HG03103 (cell line): ENCODE measurements at regions not wholly inside any gene's neighbourhood (a gene's known extent, or its start where the extent isn't known, plus 50 kb on each side); places are given as distances from the start of the nearest gene placed in this dataset.

Experiments
- ATAC-seq: cut with Tn5 transposase; IDR thresholded peaks from one replicate; pipeline ENCODE4 v1.9.1; 2021; ENCODE audit warnings: low read depth; ENCODE audit not compliant: unreplicated experiment

- no peak for ATAC-seq
Measured at GRCh38 chr16:65521633-65522328, 399.9 kb upstream of the CDH11 start.

- no peak for ATAC-seq
Measured at GRCh38 chr16:65519402-65519801, 397.5 kb upstream of the CDH11 start.

DNA sequence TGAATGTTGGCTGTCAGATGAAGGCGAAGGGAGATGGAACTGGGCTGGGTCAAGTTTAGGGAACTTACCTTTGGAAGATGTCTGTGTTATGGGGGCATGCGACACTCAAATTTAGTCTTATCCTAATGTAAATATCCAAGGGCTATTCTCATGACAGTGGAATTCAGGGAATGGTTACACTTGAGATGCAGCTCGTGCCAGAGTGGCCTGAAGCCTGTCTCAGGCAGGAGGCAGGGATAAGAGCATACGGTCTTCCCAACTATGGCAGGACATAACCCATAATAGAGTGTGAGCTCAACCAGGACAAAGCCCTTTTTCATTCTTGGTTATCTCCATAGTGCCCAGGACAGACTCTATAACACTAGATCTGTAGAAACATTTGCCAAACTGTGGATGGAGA, 393.3 kb upstream of the CDH11 start:
- ATAC-seq: no peak

DNA sequence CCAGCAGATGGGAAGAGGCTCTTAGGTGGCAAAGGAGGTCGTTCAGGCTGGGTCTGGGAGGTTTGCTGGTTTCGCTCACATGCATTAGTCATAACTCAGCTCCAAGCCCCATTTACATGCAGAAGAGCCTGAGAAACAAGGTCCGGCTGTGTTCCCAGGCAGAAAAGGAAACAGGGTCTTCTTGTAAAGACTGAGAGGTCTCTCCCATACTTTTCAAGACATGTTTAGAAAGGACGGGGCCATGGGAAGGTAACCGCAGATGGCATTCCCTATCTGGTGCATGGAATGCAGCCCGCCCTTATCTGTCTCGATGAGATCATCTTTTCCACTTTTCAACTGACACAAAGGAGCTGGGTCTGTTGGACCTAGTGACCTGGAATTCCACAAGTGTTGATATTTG, 389.0 kb upstream of the CDH11 start:
- ATAC-seq: no peak

DNA sequence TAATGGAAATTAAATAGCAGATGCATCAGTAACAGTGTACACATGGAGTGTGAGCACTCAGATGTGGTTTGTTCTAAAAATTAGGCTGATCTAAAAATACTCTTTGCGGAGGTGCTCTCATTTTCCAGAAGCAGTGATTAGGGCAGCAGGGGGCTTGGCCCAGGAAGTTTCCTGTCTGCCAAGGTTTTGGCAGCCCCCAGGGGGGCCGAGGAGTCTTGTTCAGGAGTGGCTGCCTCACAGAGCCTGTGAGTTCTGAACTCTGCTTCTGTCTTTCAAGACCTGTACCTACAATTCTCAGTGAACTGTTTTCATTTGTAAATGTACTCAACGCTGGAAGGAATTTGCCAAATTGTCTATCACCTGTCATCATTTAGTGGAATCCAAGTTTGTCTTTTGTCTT, 388.4 kb upstream of the CDH11 start:
- no peak for ATAC-seq

DNA sequence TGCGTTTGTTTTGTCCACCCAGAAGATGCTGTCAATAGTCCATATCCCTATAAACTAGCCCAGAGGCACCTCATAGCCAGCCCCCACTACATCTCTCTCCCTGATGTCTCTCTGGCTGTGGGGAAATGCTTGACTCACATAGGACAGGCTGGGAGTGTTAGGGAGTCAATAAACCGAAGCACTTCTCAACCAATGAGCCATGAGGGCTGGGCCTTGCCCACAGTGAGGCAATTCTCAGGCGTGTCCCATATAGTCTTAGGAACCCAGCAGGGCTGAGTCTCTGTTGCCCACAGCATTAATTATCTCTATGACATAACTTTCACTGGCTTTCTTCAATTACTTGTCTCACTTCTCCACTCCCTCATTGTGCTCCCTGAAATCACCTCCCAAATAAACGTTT, 387.3 kb upstream of the CDH11 start:
- no peak for ATAC-seq

GRCh38 chr16:65500919-65501318, 379.1 kb upstream of the CDH11 start:
- no peak for ATAC-seq

- no peak for ATAC-seq
Measured at GRCh38 chr16:65500007-65500406, 378.1 kb upstream of the CDH11 start.

- ATAC-seq: no peak
Measured at GRCh38 chr16:65499566-65499965, 377.7 kb upstream of the CDH11 start.

GRCh38 chr16:65497571-65497970, 375.7 kb upstream of the CDH11 start:
- ATAC-seq: no peak

GRCh38 chr16:65495106-65495505, 373.2 kb upstream of the CDH11 start:
- no peak for ATAC-seq

DNA sequence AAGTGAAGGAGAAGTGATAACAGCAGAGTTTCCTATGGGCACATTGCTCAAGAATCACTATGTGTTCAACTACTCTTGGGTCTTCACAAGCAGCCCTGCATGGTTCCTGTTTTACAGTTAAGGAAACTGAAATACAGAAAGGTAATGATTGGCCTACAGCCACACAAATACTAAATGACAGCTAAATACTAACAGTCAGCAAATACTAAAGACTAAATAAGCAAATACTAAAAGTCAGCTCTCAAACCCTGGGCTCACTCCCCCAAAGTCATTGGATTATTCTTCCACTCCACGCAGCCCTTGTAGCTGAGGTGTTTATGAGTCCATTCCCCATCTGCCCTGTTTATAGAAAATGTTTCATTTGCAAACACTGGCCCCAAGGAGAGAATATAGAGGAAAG, 372.7 kb upstream of the CDH11 start:
- ATAC-seq: no peak

GRCh38 chr16:65494080-65494479, 372.2 kb upstream of the CDH11 start:
- ATAC-seq: no peak

GRCh38 chr16:65490286-65490685, 368.4 kb upstream of the CDH11 start:
- no peak for ATAC-seq

DNA sequence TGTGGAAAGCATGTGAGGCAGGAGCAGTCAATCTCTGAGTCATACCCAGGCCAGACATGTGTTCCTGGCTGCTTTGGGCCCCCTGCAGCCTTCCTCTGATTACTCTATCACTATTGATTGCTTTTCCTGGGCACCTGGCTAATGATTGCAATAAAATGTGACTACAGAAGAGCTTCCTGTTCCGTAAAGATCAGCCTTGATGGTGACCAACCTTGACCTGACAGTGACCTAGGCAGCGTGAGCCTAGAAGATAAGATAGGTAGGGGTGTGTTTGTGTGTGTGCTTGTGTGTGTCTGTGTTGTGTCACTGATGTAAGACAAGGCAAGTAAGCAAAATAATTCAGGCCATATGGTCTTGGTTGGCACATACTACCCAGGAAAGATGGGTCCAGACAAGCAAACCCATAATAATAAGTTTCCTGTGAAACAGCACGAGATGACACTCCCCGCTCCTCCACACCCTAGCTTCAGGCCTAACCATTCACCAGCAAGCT, 367.7 kb upstream of the CDH11 start:
- ATAC-seq: no peak

GRCh38 chr16:65487231-65487630, 365.4 kb upstream of the CDH11 start:
- no peak for ATAC-seq

GRCh38 chr16:65481956-65482355, 360.1 kb upstream of the CDH11 start:
- no peak for ATAC-seq

DNA sequence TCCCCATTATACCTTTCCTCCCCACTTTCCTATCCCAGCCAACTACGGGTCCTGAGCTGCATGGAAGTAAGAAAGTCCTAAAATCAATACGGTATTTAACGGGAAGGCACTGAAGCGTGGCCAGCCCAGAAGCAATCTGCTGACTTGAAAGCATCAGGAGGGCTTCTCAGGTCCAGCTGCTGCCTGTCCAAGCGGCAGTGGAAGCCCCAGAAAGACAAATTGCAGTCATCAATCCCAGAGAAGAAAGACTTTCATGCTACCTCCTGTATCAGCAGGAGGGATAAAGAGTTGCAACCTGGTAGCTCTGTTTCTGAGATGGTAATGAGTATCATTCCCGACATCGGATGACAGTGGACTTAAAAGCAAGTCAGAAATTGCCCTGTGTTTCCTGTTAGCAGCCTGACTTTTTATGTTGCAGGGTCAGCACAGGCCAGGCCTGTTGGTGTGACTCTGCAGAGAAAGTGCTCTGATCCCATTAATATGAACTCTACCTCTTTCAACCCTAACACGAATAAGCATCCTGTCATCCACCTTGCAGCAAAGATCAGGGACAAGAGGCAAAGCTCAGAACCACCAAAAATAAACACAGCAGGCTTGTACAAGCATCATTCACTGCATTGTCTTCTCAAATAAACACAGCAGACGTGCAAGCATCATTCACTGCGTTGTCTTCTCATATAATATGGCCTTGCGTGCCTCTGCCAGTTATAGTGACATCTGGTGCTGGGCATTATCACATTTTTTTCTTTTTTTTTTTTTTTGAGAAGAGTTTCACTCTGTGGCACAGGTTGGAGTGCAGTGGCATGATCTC, 358.6 kb upstream of the CDH11 start:
- ATAC-seq: no peak

DNA sequence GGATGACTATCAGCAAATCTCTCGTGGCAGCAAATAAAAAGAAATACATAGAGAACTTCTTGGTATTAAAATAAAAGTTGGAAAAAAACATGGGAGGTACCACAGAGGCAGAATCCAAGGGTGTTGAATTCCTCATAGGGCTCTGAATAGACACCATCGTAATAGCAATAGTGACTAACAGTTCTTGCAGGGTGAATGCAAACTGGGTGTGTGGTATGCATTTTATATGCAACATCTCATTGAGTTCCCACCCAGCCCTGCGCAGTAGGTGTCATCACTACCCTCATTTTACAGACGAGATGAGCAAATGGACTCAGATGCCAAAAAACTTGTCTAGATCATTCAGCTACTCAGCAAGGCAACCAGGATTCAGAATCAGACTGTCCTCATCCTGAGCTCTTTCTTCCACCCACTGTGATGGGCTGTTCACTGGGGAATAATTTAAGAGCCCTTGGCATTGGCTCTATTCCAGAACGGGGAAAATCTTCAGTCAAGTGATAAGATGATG, 354.6 kb upstream of the CDH11 start:
- no peak for ATAC-seq

GRCh38 chr16:65473699-65474098, 351.8 kb upstream of the CDH11 start:
- ATAC-seq: no peak

DNA sequence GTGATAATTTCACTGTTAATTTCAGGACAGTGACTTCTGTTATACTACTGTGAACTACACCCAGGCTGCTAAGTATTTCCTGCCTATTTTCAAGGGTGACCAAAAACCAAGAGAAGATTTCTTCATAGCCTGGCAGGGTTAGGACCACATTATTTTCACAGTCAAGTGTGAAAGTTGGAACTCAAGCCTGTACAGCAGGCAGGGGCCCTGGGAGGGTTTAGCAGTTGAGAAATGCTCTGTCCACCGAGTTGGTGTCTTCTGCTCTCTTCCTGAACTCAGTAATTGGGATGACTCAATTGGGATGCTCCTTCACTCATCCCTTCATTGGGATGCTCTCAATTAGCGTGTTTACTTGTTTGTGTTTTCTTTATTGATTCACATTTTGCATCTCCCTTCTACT, 347.3 kb upstream of the CDH11 start:
- ATAC-seq: no peak

DNA sequence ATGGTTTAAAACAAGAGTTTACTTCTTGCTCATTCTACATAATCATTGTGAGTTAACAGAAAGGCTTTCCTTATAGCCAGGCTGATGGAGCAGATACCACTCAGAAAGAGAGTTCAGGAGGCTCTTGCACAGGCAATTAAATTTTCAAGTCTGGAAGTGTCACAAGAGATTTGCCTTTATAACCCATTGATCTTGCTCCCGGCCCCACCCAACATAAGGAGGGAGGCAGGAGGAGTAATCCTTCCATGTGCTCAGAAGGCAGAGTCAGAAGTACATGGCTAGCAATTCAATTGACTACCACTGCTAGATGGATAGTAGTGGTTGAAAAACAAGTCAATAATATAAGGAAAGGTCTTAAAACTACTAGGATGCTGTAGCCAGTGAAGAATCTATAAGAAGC, 346.3 kb upstream of the CDH11 start:
- no peak for ATAC-seq
